Duodenal mucosa (tissue), 2 donors: ENCODE measurements at regions not wholly inside any gene's neighbourhood (a gene's known extent, or its start where the extent isn't known, plus 50 kb on each side); places are given as distances from the start of the nearest gene placed in this dataset.

Experiments
- H3K27ac ChIP-seq: one replicate; pipeline ENCODE4 v1.7.0; 2013; ENCODE audit warnings: low read depth, low read length
- H3K27me3 ChIP-seq, 2 donors: one replicate each; pipeline ENCODE4 v1.7.0; 2013; ENCODE audit warnings: low read length in 2 of 2, control low read depth in 1 of 2; ENCODE audit not compliant: insufficient read depth in 2 of 2, control insufficient read depth in 1 of 2
- H3K36me3 ChIP-seq, 2 donors: one replicate each; pipeline ENCODE4 v1.7.0; 2013; ENCODE audit warnings: low read length in 2 of 2, control low read depth in 1 of 2; ENCODE audit not compliant: insufficient read depth in 2 of 2, control insufficient read depth in 1 of 2
- H3K4me1 ChIP-seq, 2 donors: one replicate each; pipeline ENCODE4 v1.7.0; 2013; ENCODE audit warnings: low read length in 2 of 2, control low read depth in 1 of 2; ENCODE audit not compliant: insufficient read depth in 2 of 2, control insufficient read depth in 1 of 2
- H3K4me3 ChIP-seq, 2 donors: one replicate each; pipeline ENCODE4 v1.7.0; 2013; ENCODE audit warnings: low read length in 2 of 2, low read depth in 1 of 2
- H3K9ac ChIP-seq, 2 donors: one replicate each; pipeline ENCODE4 v1.7.0; 2013; ENCODE audit warnings: low read length in 2 of 2, low read depth in 1 of 2
- H3K9me3 ChIP-seq, 2 donors: one replicate each; pipeline ENCODE4 v1.7.0; 2013; ENCODE audit warnings: low read length in 2 of 2, control low read depth in 1 of 2; ENCODE audit not compliant: control insufficient read depth in 1 of 2

DNA sequence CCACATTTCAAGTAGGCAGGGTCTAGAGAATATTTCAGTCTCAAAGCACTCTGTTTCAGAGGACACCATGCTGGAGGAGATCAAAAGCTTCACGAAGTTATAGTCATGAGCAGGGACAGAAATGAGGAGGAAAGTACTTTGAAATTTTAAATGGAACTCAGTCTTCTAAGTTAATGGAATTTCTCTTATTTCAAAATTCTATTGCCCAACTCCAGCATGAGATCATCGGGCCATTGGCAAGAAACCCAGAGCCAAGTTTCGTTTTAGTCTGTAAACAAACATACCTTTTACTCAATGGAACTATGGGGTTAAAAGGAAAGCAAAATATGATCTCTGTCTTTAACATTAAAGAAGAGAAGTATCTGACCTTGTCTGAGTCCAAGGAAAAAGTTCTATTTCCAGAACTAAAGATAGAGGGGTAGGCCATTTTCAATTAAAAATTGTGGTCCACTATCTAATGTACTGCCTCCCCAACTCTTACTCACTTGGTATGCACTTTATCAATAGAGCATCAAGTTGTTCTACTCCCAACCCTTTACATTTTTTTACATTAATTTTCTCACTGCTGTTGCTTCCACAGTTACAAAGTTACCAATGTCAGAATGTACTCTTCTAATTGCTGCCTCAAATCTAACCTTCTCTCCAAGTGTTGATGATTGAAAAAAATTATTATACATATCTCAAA is 235.3 kb upstream of the NRSN1 start:
- no peaks in the 10 kb centered on the region for H3K27me3 ChIP-seq
- H3K27ac ChIP-seq = no peak overlapping the region
- H3K4me1 ChIP-seq = no peaks in the 10 kb centered on the region
- H3K4me3 ChIP-seq = no peak overlapping the region
- H3K9ac ChIP-seq = no peak overlapping the region
- H3K36me3 ChIP-seq = no peaks in the 10 kb centered on the region
- no peaks in the 10 kb centered on the region for H3K9me3 ChIP-seq

DNA sequence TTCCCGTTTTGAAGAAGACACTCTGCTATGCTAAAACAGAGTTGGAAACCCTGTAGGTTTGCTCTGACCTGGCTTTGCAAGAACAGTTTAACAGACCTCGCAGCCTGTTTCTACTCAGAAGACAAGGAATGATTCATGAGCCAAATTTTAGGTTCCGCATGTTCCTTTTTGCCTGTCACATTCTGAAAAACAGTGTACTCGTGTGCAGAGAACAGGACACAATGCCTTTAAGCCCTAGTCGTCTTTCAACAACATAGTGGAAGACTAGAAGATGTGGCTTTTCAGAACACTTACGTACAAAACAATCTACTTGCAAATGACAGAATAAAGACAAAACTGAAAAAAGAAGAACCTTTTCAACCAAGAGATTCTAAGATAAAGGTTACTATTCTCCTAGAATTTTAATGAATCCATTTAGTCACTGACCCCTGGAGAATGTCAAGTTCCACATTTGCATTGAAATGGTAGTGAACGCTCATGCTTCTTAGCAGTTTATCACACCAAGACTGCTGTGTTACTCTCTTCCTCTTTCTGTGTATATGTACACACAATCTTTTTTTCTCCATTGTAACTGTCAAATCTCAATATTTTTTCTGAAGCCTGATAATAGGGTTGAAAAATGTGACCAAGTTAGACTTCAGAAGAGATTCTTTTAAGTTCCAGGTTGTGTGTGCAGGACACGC is 220.7 kb upstream of the NRSN1 start:
- H3K27ac ChIP-seq = no peak overlapping the region

DNA sequence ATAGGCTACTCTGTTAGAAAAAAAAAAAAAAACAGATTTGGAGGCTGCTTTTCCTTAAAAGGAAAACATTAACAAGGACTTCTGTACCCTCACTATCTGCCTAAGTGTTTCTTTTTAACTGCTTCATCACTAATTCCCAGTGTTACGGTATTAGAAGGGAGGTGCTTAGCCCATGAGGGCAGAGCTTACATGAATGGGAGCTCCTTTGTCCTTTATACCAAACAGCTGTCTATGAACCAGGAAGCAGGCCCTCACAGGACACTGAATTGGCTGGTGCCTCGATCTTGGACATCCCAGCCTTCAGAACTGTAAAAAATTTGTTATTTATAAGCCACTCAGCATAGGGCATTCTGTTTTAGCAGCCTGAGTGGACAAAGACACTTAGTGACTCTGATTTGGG is 215.6 kb upstream of the NRSN1 start:
- Histone ChIP-seq H3K27ac (no peak overlapping the region), H3K4me3 (no peak overlapping the region), H3K9ac (no peak overlapping the region), H3K36me3 (no peaks in the 10 kb centered on the region), H3K9me3 (no peaks in the 10 kb centered on the region), H3K4me1 (no peaks in the 10 kb centered on the region), H3K27me3 (no peaks in the 10 kb centered on the region)

More for the DNA sequence above, 220.7 kb upstream of the NRSN1 start:
- Histone ChIP-seq H3K4me3 (no peak overlapping the region), H3K9me3 (no peaks in the 10 kb centered on the region), H3K4me1 (no peaks in the 10 kb centered on the region), H3K9ac (no peak overlapping the region), H3K36me3 (no peaks in the 10 kb centered on the region), H3K27me3 (no peaks in the 10 kb centered on the region)

DNA sequence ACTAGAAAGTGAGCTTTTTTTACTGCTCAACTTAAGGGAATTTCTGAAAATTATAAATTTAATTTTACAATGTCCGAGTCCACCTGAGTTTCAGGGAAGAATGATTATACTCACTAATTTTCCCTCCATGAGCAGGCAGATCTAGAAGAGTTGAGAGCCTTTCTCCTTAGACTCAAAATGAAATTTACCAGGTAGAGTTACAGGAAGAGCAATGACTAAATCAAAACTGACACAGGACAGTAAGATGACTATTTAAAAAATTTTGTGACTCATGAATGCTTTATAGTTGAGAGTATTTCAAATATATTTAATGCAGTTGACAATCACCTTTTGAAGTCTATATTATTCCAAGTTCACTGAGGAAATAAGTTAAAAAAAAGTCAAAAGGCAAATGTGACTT is 198.1 kb upstream of the NRSN1 start:
- H3K27ac ChIP-seq = no peak overlapping the region
- H3K4me1 ChIP-seq = no peaks in the 10 kb centered on the region
- no peak overlapping the region for H3K9ac ChIP-seq
- H3K9me3 ChIP-seq = no peaks in the 10 kb centered on the region
- H3K27me3 ChIP-seq = no peaks in the 10 kb centered on the region
- H3K36me3 ChIP-seq = no peaks in the 10 kb centered on the region
- no peak overlapping the region for H3K4me3 ChIP-seq

DNA sequence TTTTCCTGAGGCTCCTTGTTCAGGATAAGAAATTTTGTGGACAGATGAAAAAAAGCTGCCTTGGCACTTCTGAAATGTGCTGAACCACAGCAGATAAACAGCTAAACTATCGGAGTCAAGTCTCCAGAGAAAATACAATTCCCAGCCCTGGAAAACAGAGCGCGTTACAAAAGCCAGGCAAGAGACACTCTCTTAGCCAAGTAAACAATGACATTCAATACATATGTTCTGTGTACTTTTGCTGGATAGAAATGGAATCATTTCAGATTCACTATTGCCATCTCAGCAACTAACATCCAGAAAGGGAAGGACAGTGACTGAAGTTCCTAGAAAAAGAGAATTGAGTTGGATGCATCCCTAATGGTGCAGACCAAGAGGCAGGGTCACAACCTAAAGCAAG is 196.8 kb upstream of the NRSN1 start:
- H3K27me3 ChIP-seq = no peaks in the 10 kb centered on the region
- no peaks in the 10 kb centered on the region for H3K4me1 ChIP-seq
- no peak overlapping the region for H3K4me3 ChIP-seq
- H3K9me3 ChIP-seq = no peaks in the 10 kb centered on the region
- H3K9ac ChIP-seq = no peak overlapping the region
- H3K27ac ChIP-seq = no peak overlapping the region
- no peaks in the 10 kb centered on the region for H3K36me3 ChIP-seq

DNA sequence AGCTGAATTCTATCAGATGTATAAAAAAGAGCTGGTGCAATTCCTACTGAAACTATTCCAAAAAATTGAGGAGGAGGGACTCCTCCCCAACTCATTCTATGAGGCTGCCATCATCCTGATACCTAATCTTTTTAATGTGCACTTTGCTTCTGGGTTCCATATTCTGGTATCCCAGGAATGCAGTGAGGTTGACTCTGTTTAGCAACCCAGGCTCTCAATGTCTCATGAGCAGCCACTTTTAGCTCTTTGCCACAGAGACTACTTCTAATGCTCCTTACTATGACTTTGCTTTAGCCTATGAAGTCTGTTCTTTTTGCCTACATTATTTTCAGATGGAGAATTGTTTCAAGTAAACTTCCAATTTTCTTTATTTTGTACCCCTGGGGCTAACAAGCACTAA is 185.5 kb upstream of the NRSN1 start:
- Histone ChIP-seq H3K36me3 (no peaks in the 10 kb centered on the region), H3K27me3 (no peaks in the 10 kb centered on the region), H3K9ac (no peak overlapping the region), H3K9me3 (no peaks in the 10 kb centered on the region), H3K4me3 (no peak overlapping the region), H3K4me1 (no peaks in the 10 kb centered on the region), H3K27ac (no peak overlapping the region)

DNA sequence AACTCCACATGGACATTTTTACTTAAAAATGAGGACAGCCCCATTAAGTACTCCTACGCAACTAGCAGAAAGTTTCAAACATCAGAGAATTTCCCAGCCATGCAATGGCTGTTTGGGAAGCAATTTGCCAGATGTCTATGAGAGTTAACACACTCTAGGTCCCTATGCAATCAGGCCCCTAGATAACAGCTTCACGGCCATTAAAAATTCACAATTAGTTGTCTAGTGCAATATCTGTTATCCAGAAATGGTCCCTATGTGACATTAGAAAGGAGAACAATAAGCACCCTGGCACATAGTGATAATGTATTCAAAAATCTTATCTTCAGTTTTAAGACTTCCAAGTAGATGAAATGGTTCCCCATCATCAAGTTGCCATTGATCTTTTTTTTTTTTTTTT is 174.3 kb upstream of the NRSN1 start:
- no peaks in the 10 kb centered on the region for H3K4me1 ChIP-seq
- no peak overlapping the region for H3K27ac ChIP-seq
- H3K9ac ChIP-seq = no peak overlapping the region
- H3K36me3 ChIP-seq = no peaks in the 10 kb centered on the region
- no peak overlapping the region for H3K4me3 ChIP-seq
- no peaks in the 10 kb centered on the region for H3K9me3 ChIP-seq
- no peaks in the 10 kb centered on the region for H3K27me3 ChIP-seq

DNA sequence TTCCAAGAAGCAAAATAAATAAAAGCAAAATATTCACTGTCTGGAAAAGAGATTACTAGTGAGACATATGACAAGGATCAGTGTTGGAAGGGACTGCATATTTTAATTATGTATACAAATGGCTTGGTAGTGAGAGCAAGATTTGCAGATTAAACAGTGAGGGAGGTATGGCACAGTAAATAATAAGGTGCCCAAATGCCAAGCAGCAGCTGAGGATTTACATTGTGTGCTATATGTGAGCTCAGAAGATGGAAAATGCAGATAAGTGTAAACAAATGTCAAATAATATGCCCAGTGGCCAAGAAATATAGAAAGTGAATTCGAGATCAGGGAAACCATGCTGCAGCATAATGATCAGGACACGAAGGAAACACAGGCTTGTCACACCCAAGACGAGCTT is 173.8 kb upstream of the NRSN1 start:
- no peak overlapping the region for H3K27ac ChIP-seq
- no peak overlapping the region for H3K9ac ChIP-seq
- H3K4me1 ChIP-seq = no peaks in the 10 kb centered on the region
- H3K36me3 ChIP-seq = no peaks in the 10 kb centered on the region
- no peaks in the 10 kb centered on the region for H3K9me3 ChIP-seq
- no peak overlapping the region for H3K4me3 ChIP-seq
- no peaks in the 10 kb centered on the region for H3K27me3 ChIP-seq

DNA sequence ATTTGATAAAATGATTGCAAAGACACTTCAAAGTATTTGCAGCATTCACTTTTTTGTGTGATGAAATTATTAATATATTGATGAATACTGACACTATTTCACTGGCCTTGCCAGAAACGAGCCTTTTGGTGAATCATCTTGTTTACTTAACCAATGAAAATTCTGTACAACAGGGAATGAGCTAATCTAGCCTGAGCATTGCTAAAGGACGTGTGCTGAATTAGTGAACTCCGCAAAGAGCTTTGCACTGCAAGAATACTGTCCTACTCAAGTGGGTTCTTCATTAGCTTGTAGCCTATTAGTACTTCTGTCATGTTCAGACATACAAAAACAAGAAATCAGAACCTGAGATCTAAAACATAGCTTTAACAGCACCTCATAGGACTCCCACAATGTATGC is 172.0 kb upstream of the NRSN1 start:
- no peak overlapping the region for H3K9ac ChIP-seq
- no peaks in the 10 kb centered on the region for H3K36me3 ChIP-seq
- H3K27me3 ChIP-seq = no peaks in the 10 kb centered on the region
- H3K27ac ChIP-seq = no peak overlapping the region
- no peaks in the 10 kb centered on the region for H3K4me1 ChIP-seq
- H3K9me3 ChIP-seq = no peaks in the 10 kb centered on the region
- no peak overlapping the region for H3K4me3 ChIP-seq

DNA sequence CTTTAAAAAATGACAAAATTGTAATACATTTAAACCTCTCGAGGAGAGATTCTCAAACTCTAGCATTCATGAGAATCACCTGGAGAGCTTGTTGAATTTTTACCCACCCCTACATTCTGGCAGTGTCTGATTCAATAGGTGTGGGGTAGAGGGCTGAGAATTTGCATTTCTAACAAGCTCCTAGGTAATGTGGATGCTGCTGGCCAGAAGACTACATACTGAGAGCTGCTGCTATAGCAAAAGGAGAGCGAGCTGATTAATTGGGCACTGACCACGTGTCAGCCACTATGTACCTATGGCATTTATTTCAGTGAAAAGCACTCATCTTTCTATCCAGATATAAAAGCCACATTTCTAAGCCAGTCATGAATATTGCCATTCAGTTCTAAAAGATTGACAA is 169.0 kb upstream of the NRSN1 start:
- Histone ChIP-seq H3K4me1 (no peaks in the 10 kb centered on the region), H3K27ac (no peak overlapping the region), H3K27me3 (no peaks in the 10 kb centered on the region), H3K4me3 (no peak overlapping the region), H3K9me3 (no peaks in the 10 kb centered on the region), H3K36me3 (no peaks in the 10 kb centered on the region), H3K9ac (no peak overlapping the region)
